AG04449 (cell line): ENCODE measurements at regions not wholly inside any gene's neighbourhood (a gene's known extent, or its start where the extent isn't known, plus 50 kb on each side); places are given as distances from the start of the nearest gene placed in this dataset.

Experiments
- CTCF ChIA-PET: fragments of 350-600 bp; formaldehyde crosslinking; extraction: SDS; loops from one replicate; lab custom pipeline; 2021; ENCODE audit warnings: antibody characterized with exemption; lab: Yijun Ruan, JAX
- POLR2A ChIA-PET: fragments of 400-600, 350-600 bp; formaldehyde crosslinking; extraction: SDS; loops from one replicate; lab custom pipeline; 2020; ENCODE audit warnings: antibody characterized with exemption, inconsistent platforms; lab: Yijun Ruan, JAX
- DNase-seq: peaks from one replicate; pipeline ENCODE4 v3.0.0-alpha.2; 2010; ENCODE audit warnings: low read depth, low spot score
- H3K4me3 ChIP-seq: 2 replicates; pipeline ENCODE4 v1.5.1; 2011; ENCODE audit warnings: low read depth, mild to moderate bottlenecking, control low read depth, low read length
- CTCF ChIP-seq: IDR thresholded peaks from one replicate; pipeline ENCODE4 v1.5.1; 2011; ENCODE audit warnings: mild to moderate bottlenecking, moderate library complexity, low read length, control low read depth, inconsistent platforms; ENCODE audit not compliant: insufficient read depth; ENCODE audit errors: missing control alignments

- DNase-seq = no peak
- ChIA-PET CTCF (no interaction called here), POLR2A (no interaction called here)
- no peak overlapping the region for H3K4me3 ChIP-seq
- no peak for TF ChIP-seq CTCF
Measured at GRCh38 chr12:74918291-74918690, 291.3 kb downstream of the KCNC2 start.

GRCh38 chr12:74922117-74922516, 287.5 kb downstream of the KCNC2 start:
- ChIA-PET POLR2A (no interaction called here), CTCF (no interaction called here)
- no peak for DNase-seq
- no peak overlapping the region for H3K4me3 ChIP-seq
- no peak for TF ChIP-seq CTCF

GRCh38 chr12:74922642-74923041, 287.0 kb downstream of the KCNC2 start:
- TF ChIP-seq CTCF = no peak
- ChIA-PET CTCF (no interaction called here), POLR2A (no interaction called here)
- no peak for DNase-seq
- H3K4me3 ChIP-seq = no peak overlapping the region

GRCh38 chr12:74941670-74942069, 268.0 kb downstream of the KCNC2 start:
- no peak for DNase-seq
- CTCF ChIA-PET = no interaction called here
- TF ChIP-seq CTCF = no peak
- H3K4me3 ChIP-seq = no peak overlapping the region
- POLR2A ChIA-PET = no interaction called here

- no peak for DNase-seq
- TF ChIP-seq CTCF = no peak
- POLR2A ChIA-PET = no interaction called here
- H3K4me3 ChIP-seq = no peak overlapping the region
- CTCF ChIA-PET = no interaction called here
Measured at GRCh38 chr12:74945771-74946198, 263.9 kb downstream of the KCNC2 start.

- CTCF ChIA-PET = no interaction called here
- POLR2A ChIA-PET = no interaction called here
- no peak for DNase-seq
- H3K4me3 ChIP-seq = no peak overlapping the region
- TF ChIP-seq CTCF = no peak
Measured at GRCh38 chr12:74953697-74954096, 255.9 kb downstream of the KCNC2 start.
